ENCODE measurements at regions not wholly inside any gene's neighbourhood (a gene's known extent, or its start where the extent isn't known, plus 50 kb on each side); places are given as distances from the start of the nearest gene placed in this dataset.

DNA sequence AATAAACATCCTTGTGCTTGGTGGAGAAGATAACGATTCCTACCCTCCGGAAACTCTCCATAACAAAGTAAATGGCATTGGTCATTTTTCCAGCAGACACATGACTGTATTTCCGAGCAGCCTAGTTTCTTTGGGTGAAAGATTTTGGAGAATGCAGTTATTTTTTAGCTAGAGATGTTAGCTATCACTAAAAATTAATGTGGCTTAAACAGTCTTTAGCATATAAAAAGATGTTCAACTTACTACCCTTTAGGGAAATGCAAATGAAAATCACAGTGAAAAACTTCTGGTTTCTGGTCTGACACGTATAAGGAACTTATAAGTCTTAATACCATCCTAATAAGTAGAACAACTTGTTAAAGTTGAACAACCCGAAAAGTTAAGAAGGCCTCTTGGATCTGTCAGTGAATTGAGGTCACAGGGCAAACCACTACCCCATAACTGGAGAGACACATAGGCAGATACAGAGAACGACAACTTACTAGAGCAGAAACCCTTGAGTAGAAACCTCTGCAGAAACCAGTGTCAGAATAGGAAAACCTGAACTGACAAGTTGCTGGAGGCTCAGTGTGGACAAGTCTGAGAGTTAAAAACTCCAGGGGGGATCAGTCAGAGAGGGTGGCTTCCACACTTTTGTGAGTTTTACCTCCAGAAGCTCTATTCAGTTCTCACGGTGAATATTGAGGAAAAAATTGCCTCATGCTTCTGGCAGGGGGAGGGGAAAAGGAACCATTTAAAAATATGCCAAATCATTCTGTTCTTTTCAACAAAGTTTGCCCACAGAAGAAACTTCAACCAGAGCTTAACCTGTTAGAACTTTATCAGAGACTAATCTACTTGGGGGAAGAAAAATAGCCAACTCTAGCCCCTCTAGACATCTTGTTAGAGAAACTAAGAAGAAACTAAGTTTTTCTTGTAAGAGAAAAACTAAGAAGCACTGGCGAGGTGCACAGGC lies 325.2 kb upstream of the RPS23 start:
- no peak overlapping the region for H3K4me3 ChIP-seq (ENCODE audit: low read length)
- TF ChIP-seq CTCF (conservative IDR thresholded peaks at IDR 0.05; ENCODE audit: low read length) = no peak
- DNase-seq (ENCODE audit: low read depth) = no peak

- no peak for TF ChIP-seq CTCF (conservative IDR thresholded peaks at IDR 0.05; ENCODE audit: low read length)
- no peak for DNase-seq (ENCODE audit: low read depth)
- no peak overlapping the region for H3K4me3 ChIP-seq (ENCODE audit: low read length)
Observed at GRCh38 chr5:82601861-82602260, 323.7 kb upstream of the RPS23 start.

GRCh38 chr5:82601077-82601476 lies 322.9 kb upstream of the RPS23 start:
- no peak overlapping the region for H3K4me3 ChIP-seq (ENCODE audit: low read length)
- TF ChIP-seq CTCF (conservative IDR thresholded peaks at IDR 0.05; ENCODE audit: low read length) = no peak
- no peak for DNase-seq (ENCODE audit: low read depth)

DNA sequence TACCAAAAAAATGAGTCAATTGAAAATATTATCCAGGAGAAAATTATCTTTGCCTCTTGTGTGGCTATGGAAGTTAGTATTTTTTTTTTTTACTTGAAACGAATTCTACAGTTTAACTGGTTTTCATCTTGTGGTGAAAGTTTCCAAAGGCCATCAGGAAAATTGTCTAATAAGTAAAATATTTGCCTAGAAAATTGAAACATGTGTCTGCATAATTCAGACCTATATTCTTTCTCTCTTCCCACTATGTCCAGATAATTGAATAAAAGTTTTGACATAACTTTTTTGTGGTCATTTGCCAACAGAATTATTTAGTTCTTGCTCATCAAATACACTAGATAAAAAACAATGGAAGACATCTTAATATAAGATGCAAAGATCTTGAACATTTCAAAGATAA lies 321.5 kb upstream of the RPS23 start:
- TF ChIP-seq CTCF (conservative IDR thresholded peaks at IDR 0.05; ENCODE audit: low read length) = no peak
- H3K4me3 ChIP-seq (ENCODE audit: low read length) = no peak overlapping the region
- DNase-seq (ENCODE audit: low read depth) = no peak

GRCh38 chr5:82599030-82599429 lies 320.9 kb upstream of the RPS23 start:
- no peak for DNase-seq (ENCODE audit: low read depth)
- no peak for TF ChIP-seq CTCF (conservative IDR thresholded peaks at IDR 0.05; ENCODE audit: low read length)
- H3K4me3 ChIP-seq (ENCODE audit: low read length) = no peak overlapping the region

GRCh38 chr5:82597437-82597836 lies 319.3 kb upstream of the RPS23 start:
- DNase-seq (ENCODE audit: low read depth) = no peak
- peak; percentile 13; the same call in 1 of the 2 replicates for TF ChIP-seq CTCF (conservative IDR thresholded peaks at IDR 0.05; ENCODE audit: low read length)
- H3K4me3 ChIP-seq (ENCODE audit: low read length) = no peak overlapping the region

- H3K4me3 ChIP-seq (ENCODE audit: low read length) = no peak overlapping the region
- no peak for DNase-seq (ENCODE audit: low read depth)
- no peak for TF ChIP-seq CTCF (conservative IDR thresholded peaks at IDR 0.05; ENCODE audit: low read length)
Observed at GRCh38 chr5:82596451-82596850, 318.3 kb upstream of the RPS23 start.

All from AG10803 (cell line).